Lung (tissue), 11 donors: ENCODE measurements at regions not wholly inside any gene's neighbourhood (a gene's known extent, or its start where the extent isn't known, plus 50 kb on each side); places are given as distances from the start of the nearest gene placed in this dataset.
"Not testable (repeated sequence)": the region's sequence is repeated elsewhere in the genome, so short reads cannot be mapped to it uniquely, and the experiment has no call there.

Experiments
- ATAC-seq: fragments of 200-7000 bp; cut with Tn5 transposase; one replicate; pipeline ENCODE4 v1.9.1; 2020; ENCODE audit warnings: moderate number of reproducible peaks; ENCODE audit not compliant: insufficient read depth, low FRiP score
- DNase-seq, 3 donors: peaks; one replicate each; pipeline ENCODE4 v3.0.0-alpha.2; 2013 to 2017
- H3K27ac ChIP-seq, 2 donors: one replicate each; pipeline ENCODE4 v1.5.1; 2013; ENCODE audit warnings: mild to moderate bottlenecking in 2 of 2, moderate library complexity in 2 of 2, control low read depth in 1 of 2, inconsistent platforms in 1 of 2, low read depth in 1 of 2, low read length in 1 of 2
- H3K27me3 ChIP-seq, 3 donors: one replicate each; pipeline ENCODE4 v1.5.1; 2013; ENCODE audit warnings: low read length in 2 of 3; ENCODE audit not compliant: control insufficient read depth in 3 of 3, insufficient read depth in 3 of 3
- H3K36me3 ChIP-seq, 4 donors: one replicate each; pipeline ENCODE4 v1.5.1; 2013; ENCODE audit warnings: low read length in 4 of 4, mild to moderate bottlenecking in 1 of 4, moderate library complexity in 1 of 4; ENCODE audit not compliant: control insufficient read depth in 4 of 4, insufficient read depth in 4 of 4
- H3K4me1 ChIP-seq, 5 donors: one replicate each; pipeline ENCODE4 v1.5.1; 2013; ENCODE audit warnings: low read length in 5 of 5, mild to moderate bottlenecking in 2 of 5, moderate library complexity in 1 of 5; ENCODE audit not compliant: control insufficient read depth in 5 of 5, insufficient read depth in 5 of 5
- H3K4me3 ChIP-seq: one replicate; pipeline ENCODE4 v1.5.1; 2013; ENCODE audit warnings: mild to moderate bottlenecking, control low read depth, moderate library complexity
- H3K9ac ChIP-seq, 2 donors: one replicate each; pipeline ENCODE4 v1.5.1; 2013; ENCODE audit warnings: low read length in 2 of 2, control low read depth in 1 of 2; ENCODE audit not compliant: insufficient read depth in 1 of 2
- H3K9me3 ChIP-seq, 4 donors: one replicate each; pipeline ENCODE4 v1.5.1; 2013; ENCODE audit warnings: low read length in 3 of 4, mild to moderate bottlenecking in 1 of 4, moderate library complexity in 1 of 4; ENCODE audit not compliant: control insufficient read depth in 4 of 4, insufficient read depth in 3 of 4
- CTCF ChIP-seq: IDR thresholded peaks from 2 replicates; pipeline ENCODE4 v1.5.1; 2012; ENCODE audit warnings: mild to moderate bottlenecking; ENCODE audit errors: control extremely low read depth, extremely low read depth
- WGBS, 2 donors: extraction: QIAGEN DNeasy Blood & Tissue Kit; methylation state at CpG; one replicate each; pipeline ENCODE4 v1.1.7; 2013; 5-methylcytosine and 5-hydroxymethylcytosine counted together
- donor health status: control.
- donor health status: control.
- donor health status: Bipolar disorder and iron deficiency.
- donor health status: healthy.
- donor health status: DM: yes; HTN: yes; CAD: no.

DNA sequence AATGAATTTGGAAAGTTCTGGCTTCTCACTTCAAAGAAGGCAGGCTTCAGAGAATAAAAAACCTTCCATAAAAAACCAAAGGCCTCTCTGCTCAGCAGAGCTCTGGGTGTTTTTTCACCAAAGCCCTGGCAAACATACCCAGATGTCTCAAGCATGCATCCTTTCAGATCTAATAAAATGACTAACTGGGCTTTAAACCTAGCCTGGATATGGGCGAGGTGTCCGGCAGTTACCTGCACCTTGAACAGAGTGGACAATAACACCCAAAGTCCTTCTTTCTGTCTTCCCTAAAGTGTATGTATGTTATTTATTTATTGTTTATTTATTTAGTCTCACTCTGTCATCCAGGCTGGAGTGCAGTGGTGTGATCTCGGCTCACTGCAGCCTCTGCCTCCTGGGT is 469.3 kb downstream of the XYLT1 start:
- Histone ChIP-seq H3K36me3 (no peaks in the 10 kb centered on the region), H3K9ac (no peak overlapping the region), H3K27me3 (no peaks in the 10 kb centered on the region), H3K4me3 (no peak overlapping the region), H3K27ac (no peak overlapping the region), H3K4me1 (no peaks in the 10 kb centered on the region), H3K9me3 (no peaks in the 10 kb centered on the region)
- DNase-seq (no peak), ATAC-seq (no peak)
- no peak for TF ChIP-seq CTCF
- 86 to 92% methylated on average over 3 of the region's 3 CpGs for WGBS, 2 donors

- H3K4me3 ChIP-seq = no peak overlapping the region
- H3K4me1 ChIP-seq = no peaks in the 10 kb centered on the region
These were observed 468.2 kb downstream of the XYLT1 start for GRCh38 chr16:17002565-17002964.

GRCh38 chr16:17005963-17006362 is 464.8 kb downstream of the XYLT1 start:
- H3K4me1 ChIP-seq, H3K9ac ChIP-seq, H3K9me3 ChIP-seq, H3K4me3 ChIP-seq, ATAC-seq, H3K27ac ChIP-seq, H3K36me3 ChIP-seq, DNase-seq, H3K27me3 ChIP-seq: not testable (repeated sequence)
- WGBS, 2 donors = 85 to 86% methylated on average over 1 of the region's 1 CpG

More at GRCh38 chr16:17002565-17002964, 468.2 kb downstream of the XYLT1 start:
- Histone ChIP-seq H3K9ac (no peak overlapping the region), H3K36me3 (no peaks in the 10 kb centered on the region), H3K9me3 (no peaks in the 10 kb centered on the region), H3K27ac (no peak overlapping the region), H3K27me3 (no peaks in the 10 kb centered on the region)
- DNase-seq = no peak
- no peak for TF ChIP-seq CTCF
- ATAC-seq = no peak
- WGBS, 2 donors = 86 to 90% methylated on average over 1 of the region's 1 CpG

DNA sequence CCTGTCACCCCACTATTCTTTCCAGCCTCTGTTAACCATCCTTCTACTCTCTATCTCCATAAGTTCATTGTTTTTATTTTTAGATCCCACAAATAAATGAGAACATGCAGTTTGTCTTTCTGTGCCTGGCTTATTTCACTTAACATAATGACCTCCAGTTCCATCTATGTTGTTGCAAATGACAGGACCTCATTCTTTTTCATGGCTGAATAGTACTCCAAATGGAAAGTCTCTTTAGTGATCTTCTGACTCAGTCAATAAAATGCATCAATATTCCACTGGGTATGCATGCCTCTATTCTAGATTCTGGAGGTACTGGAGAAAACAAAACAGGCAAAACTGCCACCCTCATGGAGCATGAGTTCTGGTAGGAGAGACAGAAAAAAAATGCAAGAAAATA is 459.0 kb downstream of the XYLT1 start:
- no peak for TF ChIP-seq CTCF
- no peak for DNase-seq
- peaks cover 0 to 4% (median 0%) of the 10 kb centered on the region in 4 donors for H3K9me3 ChIP-seq
- no peaks in the 10 kb centered on the region for H3K27me3 ChIP-seq
- H3K4me1 ChIP-seq = no peaks in the 10 kb centered on the region
- no peak overlapping the region for H3K27ac ChIP-seq
- no peak overlapping the region for H3K4me3 ChIP-seq
- no peaks in the 10 kb centered on the region for H3K36me3 ChIP-seq
- no peak overlapping the region for H3K9ac ChIP-seq
- no peak for ATAC-seq
